Liver (tissue), 7 donors: ENCODE measurements at regions not wholly inside any gene's neighbourhood (a gene's known extent, or its start where the extent isn't known, plus 50 kb on each side); places are given as distances from the start of the nearest gene placed in this dataset.

ENCODE experiments used
- DNase-seq: peaks from one replicate; pipeline ENCODE4 v3.0.0-alpha.2; 2017; ENCODE audit warnings: low spot score
- H3K27ac ChIP-seq, 2 donors: one replicate each; pipeline ENCODE4 v1.7.0; 2013; ENCODE audit warnings: inconsistent platforms in 2 of 2, low read length in 2 of 2, control low read depth in 1 of 2, low read depth in 1 of 2, mild to moderate bottlenecking in 1 of 2
- H3K27me3 ChIP-seq, 4 donors: one replicate each; pipeline versions ENCODE4 v1.6.1 to v1.7.0; 2013; ENCODE audit warnings: low read length in 3 of 4, inconsistent platforms in 1 of 4, mild to moderate bottlenecking in 1 of 4, moderate library complexity in 1 of 4; ENCODE audit not compliant: control insufficient read depth in 4 of 4, insufficient read depth in 4 of 4
- H3K36me3 ChIP-seq, 4 donors: one replicate each; pipeline versions ENCODE4 v1.6.1 to v1.7.0; 2013; ENCODE audit warnings: low read length in 3 of 4, mild to moderate bottlenecking in 3 of 4, low read depth in 1 of 4, moderate library complexity in 1 of 4; ENCODE audit not compliant: control insufficient read depth in 4 of 4, insufficient read depth in 3 of 4
- H3K4me1 ChIP-seq, 4 donors: one replicate each; pipeline versions ENCODE4 v1.6.1 to v1.7.0; 2013; ENCODE audit warnings: low read length in 3 of 4, mild to moderate bottlenecking in 3 of 4, moderate library complexity in 1 of 4; ENCODE audit not compliant: control insufficient read depth in 4 of 4, insufficient read depth in 4 of 4
- H3K4me3 ChIP-seq, 3 donors: one replicate each; pipeline versions ENCODE4 v1.6.1 to v1.7.0; 2013; ENCODE audit warnings: low read length in 3 of 3, control low read depth in 1 of 3, low read depth in 1 of 3, mild to moderate bottlenecking in 1 of 3
- H3K9ac ChIP-seq, 2 donors: one replicate each; pipeline ENCODE4 v1.7.0; 2013; ENCODE audit warnings: low read length in 2 of 2, mild to moderate bottlenecking in 2 of 2, moderate library complexity in 2 of 2, control low read depth in 1 of 2, low read depth in 1 of 2
- H3K9me3 ChIP-seq, 4 donors: one replicate each; pipeline versions ENCODE4 v1.6.1 to v1.7.0; 2013; ENCODE audit warnings: low read length in 3 of 4; ENCODE audit not compliant: control insufficient read depth in 4 of 4
- EGR1 ChIP-seq, 2 donors: IDR thresholded peaks; 2 replicates each; pipeline ENCODE4 v1.6.1; 2016 to 2018; ENCODE audit warnings: antibody characterized with exemption in 2 of 2, low read depth in 2 of 2
- FOXA1 ChIP-seq: IDR thresholded peaks from 2 replicates; pipeline ENCODE4 v1.6.1; 2016; ENCODE audit warnings: antibody characterized with exemption
- FOXA2 ChIP-seq: IDR thresholded peaks from 2 replicates; pipeline ENCODE4 v1.6.1; 2016; ENCODE audit warnings: antibody characterized with exemption
- GABPA ChIP-seq, 2 donors: IDR thresholded peaks in 1 of 2; conservative IDR thresholded peaks in 1 of 2; 2 replicates each; pipeline ENCODE4 v1.6.1; 2016; ENCODE audit warnings: antibody characterized with exemption in 2 of 2, mild to moderate bottlenecking in 1 of 2, moderate library complexity in 1 of 2
- HNF4A ChIP-seq, 2 donors: conservative IDR thresholded peaks; 2 replicates each; pipeline ENCODE4 v1.6.1; 2016; ENCODE audit warnings: antibody characterized with exemption in 2 of 2, mild to moderate bottlenecking in 2 of 2
- HNF4G ChIP-seq: IDR thresholded peaks from 2 replicates; pipeline ENCODE4 v1.6.1; 2016; ENCODE audit warnings: antibody characterized with exemption
- JUND ChIP-seq, 2 donors: IDR thresholded peaks; 2 replicates each; pipeline ENCODE4 v1.6.1; 2016; ENCODE audit warnings: antibody characterized with exemption in 2 of 2
- RAD21 ChIP-seq, 2 donors: IDR thresholded peaks; 2 replicates each; pipeline ENCODE4 v1.6.1; 2016; ENCODE audit warnings: antibody characterized with exemption in 2 of 2, mild to moderate bottlenecking in 2 of 2
- SP1 ChIP-seq: IDR thresholded peaks from 2 replicates; pipeline ENCODE4 v1.6.1; 2018; ENCODE audit warnings: antibody characterized with exemption, mild to moderate bottlenecking
- TAF1 ChIP-seq: conservative IDR thresholded peaks from 2 replicates; pipeline ENCODE4 v1.6.1; 2016; ENCODE audit warnings: antibody characterized with exemption, mild to moderate bottlenecking
- YY1 ChIP-seq: IDR thresholded peaks from 2 replicates; pipeline ENCODE4 v1.6.1; 2016; ENCODE audit warnings: antibody characterized with exemption, mild to moderate bottlenecking
- ZBTB33 ChIP-seq: IDR thresholded peaks from 2 replicates; pipeline ENCODE4 v1.6.1; 2016; ENCODE audit warnings: antibody characterized with exemption
- WGBS: extraction: QIAGEN DNeasy Blood & Tissue Kit; methylation state at CpG from one replicate; pipeline ENCODE4 v1.1.7; 2013; 5-methylcytosine and 5-hydroxymethylcytosine counted together
- TF ChIP-seq, protein P1 (sequence below): IDR thresholded peaks from 2 replicates; pipeline ENCODE4 v1.6.1; 2016; ENCODE audit warnings: antibody characterized with exemption
- TF ChIP-seq, protein P2 (sequence below): IDR thresholded peaks from 2 replicates; pipeline ENCODE4 v1.6.1; 2016; ENCODE audit warnings: antibody characterized with exemption, mild to moderate bottlenecking
- TF ChIP-seq, protein P3 (sequence below): IDR thresholded peaks from 2 replicates; pipeline ENCODE4 v1.6.1; 2016; ENCODE audit warnings: antibody characterized with exemption
- donor health status: healthy.
- donor health status: healthy.
- donor health status: healthy.
- donor health status: healthy.

DNA sequence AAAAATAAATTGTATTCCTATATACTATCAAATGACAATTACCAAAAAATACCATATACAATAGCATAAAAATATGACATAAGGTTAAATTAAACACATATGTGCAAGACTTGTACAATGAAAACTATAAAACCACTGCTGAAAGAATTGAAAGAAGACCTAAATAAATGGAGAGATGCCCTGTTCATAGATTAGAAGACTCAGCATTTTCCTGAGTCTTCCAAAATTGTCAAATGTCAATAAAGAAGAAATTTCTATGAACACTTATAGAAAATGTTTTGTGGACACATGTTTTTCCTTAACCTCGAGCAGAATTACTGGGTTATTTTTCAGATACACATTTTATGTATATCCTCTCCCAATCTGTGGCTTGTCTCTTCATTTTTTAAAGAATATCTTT, 103.1 kb upstream of the DCLK2 start (continued):
- TF ChIP-seq ZBTB33 (no peak), JUND (IDR thresholded peaks at IDR 0.05) (no peak), FOXA2 (no peak), YY1 (no peak), HNF4G (no peak), GABPA (IDR thresholded peaks at IDR 0.05 in 1 of 2, conservative IDR thresholded peaks at IDR 0.05 in 1 of 2) (no peak)
- TF ChIP-seq, protein P1, sequence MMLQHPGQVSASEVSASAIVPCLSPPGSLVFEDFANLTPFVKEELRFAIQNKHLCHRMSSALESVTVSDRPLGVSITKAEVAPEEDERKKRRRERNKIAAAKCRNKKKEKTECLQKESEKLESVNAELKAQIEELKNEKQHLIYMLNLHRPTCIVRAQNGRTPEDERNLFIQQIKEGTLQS, result no peak

DNA sequence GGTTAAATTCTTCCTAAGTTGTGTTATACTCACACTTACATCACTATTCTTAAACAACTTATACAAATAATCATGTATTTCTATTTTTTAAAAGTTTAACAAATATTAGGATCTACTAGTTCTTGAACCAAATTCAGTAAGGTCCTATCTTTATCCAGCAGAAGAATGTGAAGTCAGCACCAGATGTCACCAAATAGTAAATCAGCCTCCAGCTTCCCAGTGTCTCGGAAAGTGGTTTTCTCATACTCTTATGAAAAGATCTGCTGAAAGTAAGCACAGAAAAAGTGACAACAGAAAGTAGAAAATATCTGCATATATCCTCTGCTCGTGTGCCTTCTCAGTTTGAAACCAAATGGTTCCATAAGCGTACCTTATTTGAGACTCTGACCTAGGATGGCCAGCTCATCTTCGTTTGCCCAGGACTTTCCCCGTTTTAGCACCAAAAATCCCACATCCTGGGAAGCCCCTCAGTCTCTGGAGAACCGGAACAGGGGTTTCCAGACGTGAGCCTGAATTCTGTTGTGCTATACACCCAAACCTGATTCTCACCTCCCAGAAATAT, 98.0 kb upstream of the DCLK2 start:
- H3K27ac ChIP-seq, result no peak overlapping the region
- no peaks in the 10 kb centered on the region for H3K36me3 ChIP-seq
- H3K4me3 ChIP-seq, result no peak overlapping the region
- no peak for TF ChIP-seq ZBTB33
- TF ChIP-seq HNF4A (conservative IDR thresholded peaks at IDR 0.05), result no peak
- TF ChIP-seq YY1, result no peak
- no peak for TF ChIP-seq EGR1 (IDR thresholded peaks at IDR 0.05; ENCODE audit: low read depth in 2 of 2)
- no peak for TF ChIP-seq TAF1
- no peak for TF ChIP-seq JUND (IDR thresholded peaks at IDR 0.05)
- TF ChIP-seq FOXA1, result no peak
- TF ChIP-seq, protein P2, sequence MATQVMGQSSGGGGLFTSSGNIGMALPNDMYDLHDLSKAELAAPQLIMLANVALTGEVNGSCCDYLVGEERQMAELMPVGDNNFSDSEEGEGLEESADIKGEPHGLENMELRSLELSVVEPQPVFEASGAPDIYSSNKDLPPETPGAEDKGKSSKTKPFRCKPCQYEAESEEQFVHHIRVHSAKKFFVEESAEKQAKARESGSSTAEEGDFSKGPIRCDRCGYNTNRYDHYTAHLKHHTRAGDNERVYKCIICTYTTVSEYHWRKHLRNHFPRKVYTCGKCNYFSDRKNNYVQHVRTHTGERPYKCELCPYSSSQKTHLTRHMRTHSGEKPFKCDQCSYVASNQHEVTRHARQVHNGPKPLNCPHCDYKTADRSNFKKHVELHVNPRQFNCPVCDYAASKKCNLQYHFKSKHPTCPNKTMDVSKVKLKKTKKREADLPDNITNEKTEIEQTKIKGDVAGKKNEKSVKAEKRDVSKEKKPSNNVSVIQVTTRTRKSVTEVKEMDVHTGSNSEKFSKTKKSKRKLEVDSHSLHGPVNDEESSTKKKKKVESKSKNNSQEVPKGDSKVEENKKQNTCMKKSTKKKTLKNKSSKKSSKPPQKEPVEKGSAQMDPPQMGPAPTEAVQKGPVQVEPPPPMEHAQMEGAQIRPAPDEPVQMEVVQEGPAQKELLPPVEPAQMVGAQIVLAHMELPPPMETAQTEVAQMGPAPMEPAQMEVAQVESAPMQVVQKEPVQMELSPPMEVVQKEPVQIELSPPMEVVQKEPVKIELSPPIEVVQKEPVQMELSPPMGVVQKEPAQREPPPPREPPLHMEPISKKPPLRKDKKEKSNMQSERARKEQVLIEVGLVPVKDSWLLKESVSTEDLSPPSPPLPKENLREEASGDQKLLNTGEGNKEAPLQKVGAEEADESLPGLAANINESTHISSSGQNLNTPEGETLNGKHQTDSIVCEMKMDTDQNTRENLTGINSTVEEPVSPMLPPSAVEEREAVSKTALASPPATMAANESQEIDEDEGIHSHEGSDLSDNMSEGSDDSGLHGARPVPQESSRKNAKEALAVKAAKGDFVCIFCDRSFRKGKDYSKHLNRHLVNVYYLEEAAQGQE, result no peak
- TF ChIP-seq SP1, result no peak
- TF ChIP-seq, protein P3, sequence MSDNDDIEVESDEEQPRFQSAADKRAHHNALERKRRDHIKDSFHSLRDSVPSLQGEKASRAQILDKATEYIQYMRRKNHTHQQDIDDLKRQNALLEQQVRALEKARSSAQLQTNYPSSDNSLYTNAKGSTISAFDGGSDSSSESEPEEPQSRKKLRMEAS, result no peak
- no peak for TF ChIP-seq RAD21 (IDR thresholded peaks at IDR 0.05)
- no peak for TF ChIP-seq GABPA (IDR thresholded peaks at IDR 0.05 in 1 of 2, conservative IDR thresholded peaks at IDR 0.05 in 1 of 2)
- DNase-seq, result no peak
- 67% methylated on average over 7 of the region's 7 CpGs for WGBS
- H3K27me3 ChIP-seq, result no peaks in the 10 kb centered on the region
- H3K9ac ChIP-seq, result no peak overlapping the region
- H3K4me1 ChIP-seq, result no peaks in the 10 kb centered on the region
- no peaks in the 10 kb centered on the region for H3K9me3 ChIP-seq
